K562 (cell line): ENCODE measurements at regions not wholly inside any gene's neighbourhood (a gene's known extent, or its start where the extent isn't known, plus 50 kb on each side); places are given as distances from the start of the nearest gene placed in this dataset.

Source experiments
- ATAC-seq: fragments of 200-7000 bp; cut with Tn5 transposase; 3 replicates; pipeline ENCODE4 v1.9.1; 2020; ENCODE audit warnings: moderate library complexity
- BruUV-seq: library from RNA; stranded (reverse); fragments of 400-500 nt; replicated peaks from 2 replicates; lab custom pipeline; 2021; lab: Mats Ljungman, UMichigan
- CTCF ChIA-PET: fragments of 300-600 bp; formaldehyde crosslinking; extraction: SDS; loops from one replicate; lab custom pipeline; 2021; ENCODE audit warnings: low intra/inter-chr PET ratio; lab: Yijun Ruan, JAX
- POLR2A ChIA-PET: fragments of 300-600, 350-650 bp; sonication (Branson Sonifier 250); formaldehyde crosslinking; extraction: SDS; loops from one replicate; lab custom pipeline; 2021; ENCODE audit warnings: antibody characterized with exemption, inconsistent platforms; lab: Yijun Ruan, JAX
- DNase-seq, 4 experiments: peaks; one replicate each; pipeline versions ENCODE4 v3.0.0 to v3.0.0-alpha.2; 2011 to 2018; ENCODE audit warnings: low spot score in 3 of 4, mixed read lengths in 3 of 4; ENCODE audit errors: extremely low read depth in 1 of 4
- FAIRE-seq: peaks from 2 replicates; lab custom pipeline; 2011; peaks lifted over from hg19 to GRCh38; lab: Jason Lieb, UNC
- H2AFZ ChIP-seq: 2 replicates; pipeline ENCODE4 v1.6.0; 2011; ENCODE audit warnings: low read depth, low read length, control low read depth, inconsistent platforms
- H3K27ac ChIP-seq: fragments of 200-600 bp; 3 replicates; pipeline ENCODE4 v1.8.0; 2011; ENCODE audit warnings: low read depth, mild to moderate bottlenecking, control low read depth, inconsistent platforms, low read length, moderate library complexity, mixed read lengths; ENCODE audit errors: extremely low read depth
- H3K27me3 ChIP-seq, 2 experiments: fragments of 300-600 bp in 1 of 2; 2 replicates in 1 of 2; 3 replicates in 1 of 2; pipeline versions ENCODE4 v1.6.0 to v1.8.0; 2011; ENCODE audit warnings: inconsistent platforms in 2 of 2, low read length in 2 of 2, mild to moderate bottlenecking in 1 of 2, mixed read lengths in 1 of 2, moderate library complexity in 1 of 2; ENCODE audit not compliant: control insufficient read depth in 2 of 2, insufficient read depth in 2 of 2
- H3K36me3 ChIP-seq: fragments of 300-600 bp; 3 replicates; pipeline ENCODE4 v1.8.0; 2011; ENCODE audit warnings: mild to moderate bottlenecking, low read length, inconsistent platforms; ENCODE audit not compliant: control insufficient read depth, insufficient read depth
- H3K4me1 ChIP-seq, 2 experiments: fragments of 200-600 bp in 1 of 2; replicated peaks in 1 of 2; 2 replicates in 1 of 2; 3 replicates in 1 of 2; pipeline versions ENCODE4 v1.5.1 to v1.8.0; 2011; ENCODE audit warnings: inconsistent platforms in 2 of 2, low read length in 2 of 2, mild to moderate bottlenecking in 1 of 2, mixed read lengths in 1 of 2, moderate library complexity in 1 of 2; ENCODE audit not compliant: control insufficient read depth in 2 of 2, insufficient read depth in 2 of 2
- H3K4me2 ChIP-seq: 2 replicates; pipeline ENCODE4 v1.6.1; 2011; ENCODE audit warnings: low read length, control low read depth, inconsistent platforms, mixed read lengths; ENCODE audit not compliant: insufficient read depth
- H3K4me3 ChIP-seq: fragments of 200-600 bp; sonication (generic), shearing (Covaris generic); 2 replicates; pipeline ENCODE4 v1.5.1; 2016; ENCODE audit warnings: control low read depth, inconsistent platforms
- H3K79me2 ChIP-seq: fragments of 200-600 bp; 3 replicates; pipeline ENCODE4 v1.8.0; 2011; ENCODE audit warnings: low read length, inconsistent platforms; ENCODE audit not compliant: control insufficient read depth, insufficient read depth
- H3K9ac ChIP-seq, 2 experiments: 2 replicates each; pipeline versions ENCODE4 v1.6.0 to v1.6.1; 2011; ENCODE audit warnings: low read depth in 2 of 2, low read length in 2 of 2, control low read depth in 1 of 2, inconsistent platforms in 1 of 2, mild to moderate bottlenecking in 1 of 2, mixed read lengths in 1 of 2; ENCODE audit not compliant: insufficient read depth in 1 of 2
- H3K9me1 ChIP-seq: one replicate; pipeline ENCODE4 v1.6.0; 2011; ENCODE audit warnings: inconsistent platforms, mild to moderate bottlenecking, low read length, moderate library complexity; ENCODE audit not compliant: control insufficient read depth, insufficient read depth
- H3K9me3 ChIP-seq: replicated peaks from 2 replicates; pipeline ENCODE4 v1.5.1; 2011; ENCODE audit warnings: low read depth, low read length, inconsistent platforms; ENCODE audit not compliant: control insufficient read depth, insufficient read depth
- H4K20me1 ChIP-seq: replicated peaks from 2 replicates; pipeline ENCODE4 v1.6.1; 2011; ENCODE audit warnings: low read length, inconsistent platforms, mixed read lengths; ENCODE audit not compliant: control insufficient read depth, insufficient read depth
- ETV6 ChIP-seq, 3 experiments: fragments of 150-350 bp in 1 of 3; sonication (generic) in 1 of 3; formaldehyde crosslinking in 1 of 3; IDR thresholded peaks; 2 replicates each; pipeline versions ENCODE4 v1.6.1 to v1.8.0; 2014 to 2022; ENCODE audit warnings: borderline replicate concordance in 2 of 3, low read depth in 2 of 3, antibody characterized with exemption in 1 of 3, low read length in 1 of 3, mild to moderate bottlenecking in 1 of 3, missing genetic modification reagents in 1 of 3
- EWSR1 ChIP-seq: fragments of 450-650 bp; IDR thresholded peaks from 2 replicates; pipeline ENCODE4 v1.6.1; 2018; ENCODE audit warnings: borderline replicate concordance, mild to moderate bottlenecking, low read depth, moderate library complexity; ENCODE audit not compliant: partially characterized antibody
- EZH2 ChIP-seq: IDR thresholded peaks from 2 replicates; pipeline ENCODE4 v1.6.1; 2012; ENCODE audit warnings: low read depth, mild to moderate bottlenecking, inconsistent platforms, low read length, borderline replicate concordance
- LARP7 ChIP-seq: fragments of 450-650 bp; IDR thresholded peaks from 2 replicates; pipeline ENCODE4 v1.6.1; 2016
- PBX2 ChIP-seq, 2 experiments: IDR thresholded peaks in 1 of 2; conservative IDR thresholded peaks in 1 of 2; 2 replicates each; pipeline ENCODE4 v1.6.1; 2016; ENCODE audit warnings: low read depth in 2 of 2, mild to moderate bottlenecking in 1 of 2, missing compliant biosample characterization in 1 of 2, missing genetic modification characterization in 1 of 2, moderate library complexity in 1 of 2
- POLR2AphosphoS5 ChIP-seq: IDR thresholded peaks from 2 replicates; pipeline ENCODE4 v1.6.1; 2011; ENCODE audit warnings: mild to moderate bottlenecking, low read depth, low read length, moderate library complexity; ENCODE audit not compliant: control insufficient read depth, insufficient read depth
- RBFOX2 ChIP-seq: fragments of 200-400 bp; formaldehyde crosslinking; IDR thresholded peaks from 2 replicates; pipeline ENCODE4 v1.6.1; 2017; ENCODE audit warnings: low read depth, mild to moderate bottlenecking, low read length, moderate library complexity
- RBM34 ChIP-seq: fragments of 200-400 bp; formaldehyde crosslinking; IDR thresholded peaks from 2 replicates; pipeline ENCODE4 v1.6.1; 2018; ENCODE audit warnings: low read length, borderline replicate concordance; ENCODE audit not compliant: insufficient read depth
- TAF1 ChIP-seq: IDR thresholded peaks from 2 replicates; pipeline ENCODE4 v1.6.1; 2011; ENCODE audit warnings: mild to moderate bottlenecking, low read length, moderate library complexity; ENCODE audit not compliant: insufficient read depth, control insufficient read depth, severe bottlenecking; ENCODE audit errors: extremely low read depth
- TAF9B ChIP-seq: fragments of 450-650 bp; IDR thresholded peaks from 2 replicates; pipeline ENCODE4 v1.6.1; 2018; ENCODE audit warnings: mild to moderate bottlenecking; ENCODE audit not compliant: partially characterized antibody
- WGBS: fragments of 100-300 bp; shearing (Covaris generic); methylation state at CpG from one replicate; pipeline ENCODE4 v1.1.6; 2016; ENCODE audit warnings: low coverage, mixed read lengths; ENCODE audit not compliant: insufficient coverage; ENCODE audit errors: missing lambda C conversion rate; 5-methylcytosine and 5-hydroxymethylcytosine counted together
- in situ Hi-C: fragments of 300-500 bp; cut with MboI; formaldehyde crosslinking; loops from 4 replicates; pipeline ENCODE4 v1.15.0; 2018; ENCODE audit warnings: inconsistent platforms, mixed read lengths
- intact Hi-C: fragments of 100-400 bp; cut with micrococcal nuclease; formaldehyde crosslinking; loops from 2 replicates; pipeline ENCODE4 v1.14.2; 2022
- TF ChIP-seq, protein P1 (sequence below): fragments of 450-650 bp; formaldehyde crosslinking; IDR thresholded peaks from 2 replicates; pipeline ENCODE4 v1.4.0; 2022; ENCODE audit warnings: mild to moderate bottlenecking, moderate library complexity
- TF ChIP-seq, protein P2 (sequence below), 2 experiments: fragments of 450-650 bp in 1 of 2; IDR thresholded peaks; 2 replicates each; pipeline ENCODE4 v1.6.1; 2011 to 2017; ENCODE audit warnings: low read depth in 2 of 2, antibody characterized with exemption in 1 of 2, borderline replicate concordance in 1 of 2, low read length in 1 of 2, mild to moderate bottlenecking in 1 of 2, mixed read lengths in 1 of 2; ENCODE audit not compliant: control insufficient read depth in 1 of 2

- Histone ChIP-seq H4K20me1 (no peaks in the 10 kb centered on the region), H3K36me3 (no peaks in the 10 kb centered on the region), H2AFZ (no peak overlapping the region), H3K4me2 (no peak overlapping the region), H3K4me3 (no peak overlapping the region), H3K4me1 (no peaks in the 10 kb centered on the region), H3K9me1 (no peaks in the 10 kb centered on the region)
- intact Hi-C loops: no loop called here
- no peak for FAIRE-seq
- CTCF ChIA-PET: no interaction called here
- no peak for TF ChIP-seq ETV6 (IDR thresholded peaks at IDR 0.05; ENCODE audit: borderline replicate concordance in 1 of 2, low read depth in 2 of 2, low read length in 1 of 2)
- no peak for TF ChIP-seq ETV6 (CRISPR knock-in tag; IDR thresholded peaks at IDR 0.05; ENCODE audit: borderline replicate concordance)
- no peak for TF ChIP-seq LARP7
- TF ChIP-seq, protein P1, sequence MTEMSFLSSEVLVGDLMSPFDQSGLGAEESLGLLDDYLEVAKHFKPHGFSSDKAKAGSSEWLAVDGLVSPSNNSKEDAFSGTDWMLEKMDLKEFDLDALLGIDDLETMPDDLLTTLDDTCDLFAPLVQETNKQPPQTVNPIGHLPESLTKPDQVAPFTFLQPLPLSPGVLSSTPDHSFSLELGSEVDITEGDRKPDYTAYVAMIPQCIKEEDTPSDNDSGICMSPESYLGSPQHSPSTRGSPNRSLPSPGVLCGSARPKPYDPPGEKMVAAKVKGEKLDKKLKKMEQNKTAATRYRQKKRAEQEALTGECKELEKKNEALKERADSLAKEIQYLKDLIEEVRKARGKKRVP (CRISPR knock-in tag): no peak
- TF ChIP-seq, protein P2, sequence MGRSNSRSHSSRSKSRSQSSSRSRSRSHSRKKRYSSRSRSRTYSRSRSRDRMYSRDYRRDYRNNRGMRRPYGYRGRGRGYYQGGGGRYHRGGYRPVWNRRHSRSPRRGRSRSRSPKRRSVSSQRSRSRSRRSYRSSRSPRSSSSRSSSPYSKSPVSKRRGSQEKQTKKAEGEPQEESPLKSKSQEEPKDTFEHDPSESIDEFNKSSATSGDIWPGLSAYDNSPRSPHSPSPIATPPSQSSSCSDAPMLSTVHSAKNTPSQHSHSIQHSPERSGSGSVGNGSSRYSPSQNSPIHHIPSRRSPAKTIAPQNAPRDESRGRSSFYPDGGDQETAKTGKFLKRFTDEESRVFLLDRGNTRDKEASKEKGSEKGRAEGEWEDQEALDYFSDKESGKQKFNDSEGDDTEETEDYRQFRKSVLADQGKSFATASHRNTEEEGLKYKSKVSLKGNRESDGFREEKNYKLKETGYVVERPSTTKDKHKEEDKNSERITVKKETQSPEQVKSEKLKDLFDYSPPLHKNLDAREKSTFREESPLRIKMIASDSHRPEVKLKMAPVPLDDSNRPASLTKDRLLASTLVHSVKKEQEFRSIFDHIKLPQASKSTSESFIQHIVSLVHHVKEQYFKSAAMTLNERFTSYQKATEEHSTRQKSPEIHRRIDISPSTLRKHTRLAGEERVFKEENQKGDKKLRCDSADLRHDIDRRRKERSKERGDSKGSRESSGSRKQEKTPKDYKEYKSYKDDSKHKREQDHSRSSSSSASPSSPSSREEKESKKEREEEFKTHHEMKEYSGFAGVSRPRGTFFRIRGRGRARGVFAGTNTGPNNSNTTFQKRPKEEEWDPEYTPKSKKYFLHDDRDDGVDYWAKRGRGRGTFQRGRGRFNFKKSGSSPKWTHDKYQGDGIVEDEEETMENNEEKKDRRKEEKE (IDR thresholded peaks at IDR 0.05; ENCODE audit: borderline replicate concordance in 1 of 2, control insufficient read depth in 1 of 2, low read depth in 2 of 2, low read length in 1 of 2): no peak
- TF ChIP-seq PBX2 (CRISPR knock-in tag; IDR thresholded peaks at IDR 0.05; ENCODE audit: low read depth): no peak
- no peak for TF ChIP-seq PBX2 (tag; conservative IDR thresholded peaks at IDR 0.05; ENCODE audit: low read depth)
- no peak for TF ChIP-seq EZH2
- no peak for TF ChIP-seq RBM34
- no peak for TF ChIP-seq EWSR1
- TF ChIP-seq TAF1: no peak
- no peak for TF ChIP-seq RBFOX2
- no peak for TF ChIP-seq TAF9B
- no peak for TF ChIP-seq POLR2AphosphoS5
- TF ChIP-seq, all 486 proteins: peak for 0
- no peak for ATAC-seq
- POLR2A ChIA-PET: no interaction called here
- no peaks in the 10 kb centered on the region; the same call in 1 of the 2 replicates for H3K9me3 ChIP-seq
- no TSS peak for BruUV-seq
- in situ Hi-C loops: no loop called here
- WGBS: 0% methylated on average over 2 of the region's 2 CpGs
- no peaks in the 10 kb centered on the region for H3K79me2 ChIP-seq
- no peak for DNase-seq
- H3K27ac ChIP-seq: no peak overlapping the region
- H3K27me3 ChIP-seq: no peaks in the 10 kb centered on the region
- H3K9ac ChIP-seq: no peak overlapping the region
These were observed 430.8 kb upstream of the TNC start for GRCh38 chr9:115548609-115549260.
